GM23248 (cell line): ENCODE measurements at regions not wholly inside any gene's neighbourhood (a gene's known extent, or its start where the extent isn't known, plus 50 kb on each side); places are given as distances from the start of the nearest gene placed in this dataset.

Experiments used
- EZH2 ChIP-seq: fragments of 200-600 bp; sonication (generic); IDR thresholded peaks from 2 replicates; pipeline ENCODE4 v1.6.1; 2018; ENCODE audit warnings: antibody characterized with exemption, mild to moderate bottlenecking; ENCODE audit not compliant: insufficient read depth, poor library complexity, severe bottlenecking
- EZH2phosphoT487 ChIP-seq: fragments of 200-600 bp; sonication (generic); IDR thresholded peaks from 2 replicates; pipeline ENCODE4 v1.6.1; 2018; ENCODE audit warnings: antibody characterized with exemption, moderate library complexity, mild to moderate bottlenecking, low read depth; ENCODE audit not compliant: insufficient read depth

- no peak for TF ChIP-seq EZH2phosphoT487
- no peak for TF ChIP-seq EZH2
Measured at GRCh38 chr10:128217136-128217535, 90.9 kb upstream of the MKI67 start.
